H1 (cell line): ENCODE measurements at regions not wholly inside any gene's neighbourhood (a gene's known extent, or its start where the extent isn't known, plus 50 kb on each side); places are given as distances from the start of the nearest gene placed in this dataset.

ENCODE experiments used
- CTCF ChIP-seq, 3 experiments: IDR thresholded peaks; 1 replicate in 2 of 3; 2 replicates in 1 of 3; pipeline versions ENCODE4 v1.5.1 to v1.6.1; 2011; ENCODE audit warnings: low read length in 3 of 3, mild to moderate bottlenecking in 3 of 3, inconsistent platforms in 2 of 3, low read depth in 1 of 3, moderate library complexity in 1 of 3; ENCODE audit not compliant: insufficient read depth in 1 of 3; ENCODE audit errors: control extremely low read depth in 1 of 3

DNA sequence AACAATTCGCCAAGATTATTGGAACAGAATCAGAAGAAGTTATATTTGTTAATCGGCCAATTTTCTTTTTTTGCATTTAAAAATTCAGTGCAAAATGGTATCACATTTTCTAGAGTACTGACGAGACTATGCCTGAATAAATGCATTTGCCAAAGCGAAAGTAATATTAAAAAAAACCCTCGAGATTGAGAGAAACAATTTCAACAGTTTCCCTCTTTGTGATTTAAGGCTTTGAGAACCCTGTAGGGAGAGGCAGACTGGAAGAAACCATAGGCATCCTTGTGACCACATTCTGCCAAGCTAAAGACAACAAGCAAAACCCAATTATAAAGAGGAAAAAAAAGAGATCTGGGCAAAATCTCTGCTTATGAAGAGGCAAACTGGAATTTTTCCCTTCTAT lies 218.1 kb upstream of the GK2 start (continued):
- TF ChIP-seq CTCF (IDR thresholded peaks at IDR 0.05; ENCODE audit: control extremely low read depth in 1 of 3, insufficient read depth in 1 of 3, low read depth in 1 of 3, low read length in 3 of 3), result no peak
